Umbilical cord (tissue), 1 donor: ENCODE measurements at regions not wholly inside any gene's neighbourhood (a gene's known extent, or its start where the extent isn't known, plus 50 kb on each side); places are given as distances from the start of the nearest gene placed in this dataset.
A peak's percentile ranks its signal among the peaks of the same experiment; 100 is the strongest.

Experiments used
- DNase-seq: peaks from one replicate; pipeline ENCODE4 v3.0.0-alpha.2; 2015; ENCODE audit warnings: low spot score

DNA sequence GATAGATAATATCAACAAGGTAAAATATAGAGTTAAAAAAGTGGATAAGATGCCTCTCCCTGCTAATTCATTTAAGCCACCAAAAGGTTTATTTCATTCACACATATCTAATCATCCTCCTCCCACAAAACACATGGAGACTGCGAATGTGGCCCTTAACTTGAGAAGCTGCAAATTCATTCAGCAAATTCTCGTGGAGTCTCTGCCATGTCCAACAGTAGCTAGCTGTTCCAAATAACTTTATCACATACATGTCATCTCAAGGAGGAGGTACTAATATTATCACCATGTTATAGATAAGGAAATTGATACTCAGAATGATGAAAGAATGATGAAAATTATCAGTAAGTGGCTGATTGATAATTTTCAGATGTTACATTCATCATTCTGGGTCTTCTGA, 950.2 kb downstream of the CDH11 start:
- DNase-seq: no peak

DNA sequence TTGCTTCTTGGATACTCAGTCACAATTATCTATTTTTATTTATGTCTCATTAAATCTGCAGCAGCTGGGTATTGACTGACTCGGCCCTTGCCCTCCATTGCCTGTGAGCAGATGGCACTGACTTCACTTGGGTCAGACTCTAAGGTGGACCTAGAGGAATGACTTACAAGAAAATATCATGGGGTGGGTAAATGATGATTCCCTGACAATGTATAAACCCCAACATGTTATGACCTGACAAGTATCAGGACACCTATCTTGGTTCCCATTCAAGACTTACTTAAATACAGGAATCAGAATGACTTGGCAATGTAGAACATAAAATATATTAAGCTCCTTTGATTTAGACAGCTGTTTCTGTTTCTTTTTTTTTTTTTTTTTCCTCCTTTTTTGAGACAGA, 953.5 kb downstream of the CDH11 start:
- DNase-seq: no peak

DNA sequence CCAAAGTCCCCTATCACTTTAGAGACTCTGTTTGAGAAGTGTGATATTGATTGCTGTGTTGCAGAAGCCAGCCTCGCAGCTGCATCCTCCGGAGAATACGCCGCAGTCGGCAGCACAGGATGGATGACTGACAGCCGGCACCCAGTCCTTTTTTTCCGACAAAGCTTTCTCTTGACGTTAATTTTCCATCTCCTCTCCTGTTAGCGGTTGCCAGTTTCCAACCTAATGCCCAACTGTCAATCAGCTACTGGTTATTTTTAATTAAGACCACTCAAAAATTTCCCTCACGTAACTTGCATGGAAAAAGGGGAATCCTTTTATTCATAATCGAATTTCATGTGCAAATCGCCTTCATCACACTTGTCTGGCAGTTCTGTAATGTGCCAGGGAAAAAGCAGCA, 953.9 kb downstream of the CDH11 start:
- DNase-seq: no peak

DNA sequence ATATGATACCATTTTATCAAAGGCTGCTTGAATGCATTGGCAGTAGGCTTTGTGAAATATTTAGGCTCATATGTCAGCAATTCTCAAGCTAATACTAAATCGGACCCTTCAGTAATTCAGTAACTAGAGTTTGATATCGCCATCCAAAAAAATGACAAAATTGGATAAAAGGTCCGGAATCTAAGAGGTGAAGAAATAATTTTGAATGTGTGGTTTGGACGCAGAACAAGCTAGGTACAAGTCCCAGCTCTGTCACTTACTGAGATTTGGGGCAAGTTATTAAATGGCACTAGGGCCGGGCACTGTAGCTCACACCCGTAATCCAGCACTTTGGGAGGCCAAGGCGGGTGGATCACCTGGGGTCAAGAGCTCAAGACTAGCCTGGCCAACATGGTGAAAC, 956.5 kb downstream of the CDH11 start:
- DNase-seq: no peak

DNA sequence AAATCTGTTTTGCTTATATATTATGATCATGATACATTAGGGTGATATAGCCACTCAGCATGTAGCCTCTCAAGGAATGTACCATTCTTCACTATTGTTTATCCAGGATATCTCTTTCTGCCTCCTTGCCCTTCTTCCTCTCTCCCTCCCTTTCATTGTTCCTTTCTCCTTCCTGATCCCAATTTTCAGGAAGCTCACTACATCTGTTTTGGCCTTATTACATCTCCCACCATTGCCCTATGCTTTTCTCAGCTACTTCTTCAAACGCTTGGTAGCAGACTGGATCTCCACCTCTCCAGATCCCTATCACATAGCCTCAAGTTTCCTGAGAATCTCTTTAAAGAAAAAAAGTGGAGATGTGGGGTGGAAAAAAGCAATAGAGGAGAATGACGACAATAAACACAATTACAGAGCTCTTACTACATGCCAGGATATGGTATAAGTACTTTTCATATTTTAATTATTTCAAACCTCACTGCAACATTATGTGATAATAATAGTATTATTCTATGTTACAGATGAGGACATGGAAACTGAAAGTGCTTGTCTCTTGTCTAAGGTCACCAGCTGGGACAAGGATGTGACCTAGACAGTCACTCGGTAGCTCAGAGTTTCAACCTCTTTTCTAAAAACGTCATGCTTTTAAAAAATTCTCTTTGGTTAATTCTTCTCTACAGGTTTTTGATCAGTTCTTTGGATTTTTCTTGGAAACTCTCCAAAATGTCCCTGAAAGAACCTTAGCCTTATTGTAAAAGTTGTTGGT, 959.1 kb downstream of the CDH11 start:
- DNase-seq: no peak

DNA sequence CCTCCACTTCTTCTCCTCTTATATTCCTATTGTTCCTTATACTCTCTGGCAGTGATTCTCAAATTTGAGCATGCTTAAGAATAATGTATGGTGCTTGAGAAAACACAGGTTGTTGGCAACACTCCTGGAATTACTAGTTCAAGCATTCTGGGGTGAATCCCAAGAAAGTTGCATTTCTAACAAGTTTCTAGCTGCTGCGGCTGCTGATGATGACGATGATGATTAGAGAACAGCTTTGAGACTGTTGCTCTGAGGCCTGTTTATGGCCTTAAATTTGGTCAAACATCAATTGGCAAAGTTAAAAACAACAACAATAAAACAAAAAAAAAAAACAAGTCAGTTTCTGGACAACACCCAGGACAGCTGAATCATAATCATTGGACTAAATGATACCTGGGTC, 961.9 kb downstream of the CDH11 start:
- DNase-seq: peak; percentile 61

DNA sequence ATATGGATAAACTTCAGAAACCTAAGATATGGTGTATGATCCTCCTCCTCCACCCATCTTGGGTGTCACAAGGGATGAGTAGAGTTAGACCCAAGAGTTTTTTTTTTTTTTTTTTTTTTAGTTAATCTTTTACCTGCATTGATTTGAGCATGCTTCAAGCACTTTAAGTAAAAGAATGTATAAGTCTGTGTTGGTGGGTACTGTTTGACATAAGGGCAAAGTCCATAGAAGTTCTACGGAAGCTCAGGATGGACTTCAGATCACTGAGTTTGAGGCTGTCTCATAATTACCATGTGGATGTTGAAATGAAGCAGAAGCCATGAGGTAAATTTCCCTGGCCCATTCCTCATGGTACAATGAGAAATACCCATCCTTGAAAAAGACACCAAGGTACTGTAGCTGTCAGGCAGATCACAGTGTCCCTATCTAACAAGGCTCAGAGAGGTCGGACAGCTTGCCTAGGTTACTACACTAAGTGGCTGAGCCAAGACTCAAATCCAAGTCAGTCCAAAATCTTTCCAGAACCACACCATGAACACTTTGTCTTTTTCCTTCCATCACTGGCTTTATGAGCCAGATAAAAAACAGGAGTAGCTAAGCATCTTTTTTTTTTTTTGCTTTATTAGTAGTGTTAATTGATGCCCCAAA, 962.8 kb downstream of the CDH11 start:
- DNase-seq: no peak

DNA sequence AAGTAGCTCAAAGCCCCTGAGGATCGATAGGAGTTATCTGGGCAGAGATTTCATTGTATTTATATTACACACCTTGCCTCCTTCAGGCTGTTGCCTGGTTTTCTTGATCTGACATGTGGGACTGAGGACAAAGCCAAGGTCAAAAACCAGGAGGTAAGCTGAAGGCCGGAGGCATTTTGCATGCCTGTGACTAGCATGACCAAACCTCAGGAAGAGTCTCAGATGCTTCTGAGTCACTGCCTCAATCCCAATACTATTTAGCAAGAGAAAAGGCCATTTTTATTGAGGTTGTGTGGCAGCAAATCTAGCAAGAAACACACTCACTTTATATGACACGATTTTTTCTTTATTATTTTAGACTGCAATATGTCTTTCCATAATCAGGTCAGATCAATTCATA, 968.1 kb downstream of the CDH11 start:
- DNase-seq: no peak

DNA sequence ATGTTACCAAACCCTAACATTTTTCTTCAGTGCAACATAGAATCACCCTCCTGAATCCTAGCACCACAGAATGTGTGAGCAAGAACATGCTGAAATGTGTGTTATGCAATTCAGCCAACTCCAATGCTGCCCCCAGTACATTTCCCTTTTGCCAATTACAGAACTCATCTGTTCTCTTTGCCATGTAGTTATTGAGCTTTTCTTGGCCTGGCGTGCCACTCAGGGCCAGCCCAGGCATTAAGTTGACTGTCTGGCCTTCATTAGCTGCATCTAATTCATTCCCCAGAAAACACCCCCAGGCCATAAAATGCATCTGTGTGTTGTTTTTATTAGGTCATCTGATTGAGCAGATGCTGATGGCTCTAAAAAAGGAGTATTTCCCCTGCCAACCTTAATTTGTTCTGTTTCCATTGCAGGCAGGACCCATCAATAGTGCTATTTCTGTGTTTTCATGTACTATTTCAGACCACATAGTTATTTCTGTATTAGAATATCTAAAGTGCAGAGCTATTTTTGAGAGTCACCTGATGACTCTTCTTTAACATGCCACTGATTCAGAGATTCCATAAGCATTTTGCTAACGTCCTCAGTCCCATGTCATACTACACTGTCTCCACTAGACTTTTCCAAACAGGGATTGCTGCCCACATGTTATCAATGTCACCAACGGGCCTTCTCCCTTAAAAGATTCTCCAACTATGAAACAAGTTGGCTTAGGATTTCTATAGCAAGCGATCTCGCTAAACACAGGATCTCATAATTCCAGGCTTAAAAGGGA, 969.7 kb downstream of the CDH11 start:
- no peak for DNase-seq

DNA sequence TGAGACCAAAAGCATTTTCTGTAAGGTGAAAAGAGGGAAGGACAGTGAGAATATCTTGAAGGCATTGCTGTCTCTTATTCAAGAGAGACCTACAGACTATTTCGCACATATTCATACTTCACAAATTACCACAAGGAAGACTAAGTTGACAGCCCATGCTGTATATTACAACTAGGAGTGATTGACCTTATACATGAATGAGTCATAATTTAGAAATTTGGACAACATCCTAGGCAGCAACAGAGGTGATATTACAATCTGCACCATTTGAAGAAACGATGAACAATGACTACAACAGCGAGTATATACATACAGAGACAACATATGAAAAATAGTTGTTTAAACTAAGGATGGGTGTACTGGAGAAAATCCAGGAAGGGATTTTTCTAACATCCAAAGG, 971.7 kb downstream of the CDH11 start:
- DNase-seq: no peak

DNA sequence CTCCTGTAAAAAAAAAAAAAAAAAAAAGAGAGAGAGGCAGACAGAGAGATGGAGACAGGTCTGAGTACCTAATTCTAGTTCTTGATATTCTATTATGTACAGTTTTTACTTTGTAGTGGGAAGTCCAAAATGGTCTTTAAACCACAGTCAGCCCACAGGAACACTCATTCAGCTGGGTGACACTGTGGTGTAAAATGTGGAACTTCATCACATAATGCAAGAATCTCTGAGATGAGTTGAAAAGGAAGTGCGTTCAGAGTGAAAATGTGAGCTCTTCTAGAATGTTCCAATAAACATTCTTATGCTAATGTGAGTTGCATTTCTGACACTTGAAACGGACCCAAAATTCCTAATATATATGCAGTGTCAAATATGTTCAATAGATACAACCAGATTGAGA, 972.1 kb downstream of the CDH11 start:
- DNase-seq: no peak

DNA sequence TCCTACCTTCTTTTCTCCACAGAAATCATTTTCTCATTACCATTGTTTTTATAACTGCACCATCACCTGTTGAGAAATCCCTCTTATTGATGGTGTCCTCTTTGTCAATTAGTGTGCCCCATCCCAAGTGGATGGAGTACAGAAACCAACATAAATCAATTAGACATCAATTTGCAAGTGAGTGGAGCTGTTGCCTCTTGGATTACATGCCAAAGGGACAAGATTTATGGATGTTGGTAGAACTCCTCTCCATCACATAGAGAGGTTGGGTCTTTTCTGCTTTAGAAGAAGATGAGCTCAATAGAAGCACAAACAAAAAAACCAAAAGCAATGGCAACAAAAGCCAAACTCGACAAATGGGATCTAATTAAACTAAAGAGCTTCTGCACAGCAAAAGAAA, 973.5 kb downstream of the CDH11 start:
- DNase-seq: no peak

DNA sequence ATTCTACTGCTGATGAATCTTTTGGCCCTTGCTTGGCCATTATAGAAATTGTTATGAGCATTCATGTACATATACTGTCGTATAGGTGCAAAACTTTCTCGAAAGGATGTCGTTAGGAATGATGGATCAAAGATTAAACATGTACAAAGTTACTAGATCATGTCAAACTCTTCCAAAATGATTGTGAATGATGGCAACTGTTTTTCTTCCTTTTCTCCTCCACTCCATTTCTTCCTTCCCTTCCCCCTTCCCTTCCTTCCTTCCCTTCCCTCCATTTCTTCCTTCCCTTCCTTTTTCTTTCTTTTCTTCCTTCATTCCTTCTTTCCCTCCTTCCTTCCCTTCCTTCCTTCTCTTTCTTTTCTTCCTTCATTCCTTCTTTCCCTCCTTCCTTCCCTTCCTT, 973.9 kb downstream of the CDH11 start:
- no peak for DNase-seq

DNA sequence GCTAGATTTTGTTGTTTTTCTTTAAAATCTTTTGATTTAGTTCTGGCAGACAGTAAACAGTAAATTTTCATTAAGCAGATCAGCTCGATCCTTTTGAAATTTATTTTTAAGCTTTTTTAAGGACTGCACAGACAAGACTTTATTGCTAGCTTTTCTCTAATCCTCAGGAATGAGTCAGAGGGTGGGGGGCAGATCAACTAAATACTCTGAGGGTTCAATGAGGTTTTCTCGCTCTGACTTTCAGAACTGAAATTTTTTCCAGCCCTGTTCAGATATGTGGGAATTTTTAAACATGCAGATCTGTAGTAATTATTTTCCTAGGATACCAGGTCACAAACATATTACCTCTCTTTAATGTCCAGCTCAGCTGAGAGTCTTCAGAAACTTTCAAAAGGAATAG, 977.2 kb downstream of the CDH11 start:
- DNase-seq: peak; percentile 95

DNA sequence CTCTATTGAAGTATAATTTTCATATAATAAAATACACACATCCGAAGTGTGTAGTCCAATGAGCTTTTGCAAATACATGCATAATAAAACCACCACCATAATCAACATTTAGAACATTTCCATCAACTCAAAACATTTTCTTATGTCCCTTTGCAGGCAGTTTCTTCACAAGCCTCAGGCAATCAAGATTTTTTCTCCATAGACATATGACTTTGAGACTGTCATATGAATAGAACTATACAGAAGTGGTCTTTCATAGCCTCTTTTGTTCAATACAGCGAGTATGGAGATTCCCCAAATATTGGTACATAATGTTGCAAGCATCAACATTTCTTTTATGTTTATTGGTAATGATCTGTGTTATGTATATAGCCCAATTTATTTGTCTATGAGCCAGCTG, 983.2 kb downstream of the CDH11 start:
- no peak for DNase-seq

DNA sequence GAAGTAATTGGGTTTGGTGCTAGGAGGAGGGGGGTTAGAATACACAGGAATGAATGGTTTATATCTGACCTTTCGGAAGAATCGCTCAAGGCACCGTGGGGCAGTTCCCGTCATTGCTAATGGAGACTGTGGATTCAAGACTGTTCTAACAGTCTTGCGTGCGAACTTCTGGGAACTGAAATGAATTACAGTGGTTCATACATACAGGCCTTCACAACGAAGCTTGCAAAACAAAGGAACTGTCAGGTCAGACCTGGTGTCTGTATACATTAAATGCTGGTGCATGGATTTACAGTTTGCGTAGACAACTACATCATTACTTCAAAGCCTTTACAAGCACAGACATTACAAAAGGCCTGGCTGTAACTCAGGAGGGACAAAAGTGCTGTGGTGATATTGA, 983.9 kb downstream of the CDH11 start:
- DNase-seq: no peak

DNA sequence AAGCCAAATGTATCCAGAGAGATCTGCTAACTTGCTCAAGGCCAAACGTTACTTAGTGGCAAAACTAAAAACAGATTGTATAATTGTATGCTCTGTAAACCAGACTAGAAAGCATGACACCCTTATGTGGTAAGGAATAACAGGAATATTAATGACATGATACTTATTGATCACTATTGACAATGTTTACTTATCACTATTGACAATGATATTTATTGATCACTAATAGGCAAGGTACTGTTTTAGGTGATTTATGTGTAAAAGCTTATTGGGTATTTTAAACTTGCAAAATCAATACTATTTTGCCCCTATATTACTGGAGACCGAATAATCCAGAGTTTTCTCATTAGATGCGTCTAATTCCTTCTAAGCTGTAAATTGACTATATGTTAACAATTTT, 985.1 kb downstream of the CDH11 start:
- DNase-seq: no peak

DNA sequence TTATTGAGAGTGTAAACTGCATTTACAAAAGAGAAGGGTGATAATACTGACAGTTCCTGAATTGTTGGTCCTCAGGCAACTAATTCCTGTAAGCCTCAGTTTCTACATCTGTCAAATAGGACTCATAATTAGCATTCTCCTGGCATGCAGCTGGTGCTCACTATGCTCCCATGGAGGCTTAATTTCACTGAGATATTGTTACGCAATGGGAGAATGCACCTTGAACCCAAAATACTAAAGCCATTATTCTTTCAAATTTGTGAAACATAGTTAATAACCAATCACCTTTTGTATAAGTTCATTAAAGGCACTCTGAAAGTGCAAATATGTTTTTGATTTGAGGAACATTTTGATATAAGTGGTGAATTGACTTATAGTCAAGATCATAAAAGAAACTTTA, 985.5 kb downstream of the CDH11 start:
- no peak for DNase-seq

DNA sequence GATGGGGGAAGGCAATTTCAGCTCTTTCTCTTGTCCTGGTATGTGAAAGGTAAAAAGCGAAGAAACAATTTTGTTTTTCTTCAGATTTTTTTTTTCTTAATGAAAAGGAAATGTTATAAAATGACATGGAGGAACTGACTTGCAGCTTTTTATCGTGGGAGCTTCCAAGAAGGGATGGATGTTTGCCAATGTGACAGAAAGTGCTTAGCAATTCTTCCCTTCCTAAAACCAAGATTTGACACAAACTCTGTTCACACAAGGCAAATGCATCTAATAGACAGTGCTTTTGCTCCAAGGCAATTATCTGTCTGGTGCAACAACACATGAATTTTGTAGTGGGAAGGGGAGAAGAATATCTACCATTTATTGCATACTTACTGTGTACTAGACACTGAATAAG, 988.5 kb downstream of the CDH11 start:
- peak; percentile 64 for DNase-seq

DNA sequence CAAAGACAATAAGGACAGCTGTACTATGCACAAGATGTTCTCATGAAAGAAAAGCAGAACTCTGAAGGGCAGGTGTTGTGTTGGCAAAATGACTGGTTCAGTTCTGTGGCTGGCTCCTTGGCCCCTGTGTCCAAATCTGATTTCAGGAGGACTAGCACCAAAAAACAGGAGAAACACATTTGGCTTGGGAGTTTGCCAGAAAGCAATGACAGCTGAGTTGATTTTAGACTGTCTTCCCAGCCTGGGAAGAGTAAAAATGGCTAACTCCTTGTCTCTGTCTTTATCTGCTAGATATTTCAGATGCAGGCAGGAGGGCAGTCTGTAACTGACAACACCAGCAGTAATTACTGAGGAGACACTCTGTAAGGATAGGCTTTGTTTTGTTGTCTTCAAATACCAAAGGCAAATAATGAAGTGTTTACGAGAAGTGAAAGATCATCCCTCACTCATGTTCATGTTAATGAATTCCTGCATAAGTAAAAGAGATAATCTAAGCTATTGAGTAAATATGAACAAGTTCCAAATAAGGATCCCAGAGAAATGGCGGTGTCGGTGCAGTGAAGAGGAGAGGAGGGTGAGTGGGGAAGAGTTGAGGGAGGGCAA, 989.0 kb downstream of the CDH11 start:
- DNase-seq: peak; percentile 16

DNA sequence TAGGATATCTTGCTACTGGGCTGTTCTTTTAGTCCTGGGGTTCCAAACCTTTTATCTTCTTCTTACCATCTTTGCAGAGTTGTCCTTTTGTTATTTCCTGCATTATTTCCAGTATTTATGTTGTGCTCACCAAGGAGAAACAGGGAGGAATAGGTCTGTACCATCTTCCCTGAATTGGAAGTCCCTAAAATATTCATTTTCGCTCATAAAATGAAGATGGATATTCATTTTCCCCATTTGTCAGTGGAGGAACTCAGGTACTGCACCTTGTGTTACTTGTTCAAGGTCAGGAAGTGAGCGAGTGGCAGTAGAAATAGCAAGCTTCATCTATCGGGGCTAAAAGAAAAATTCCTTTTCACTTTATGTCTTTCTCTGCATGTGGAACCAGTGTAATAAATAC, 989.7 kb downstream of the CDH11 start:
- no peak for DNase-seq

DNA sequence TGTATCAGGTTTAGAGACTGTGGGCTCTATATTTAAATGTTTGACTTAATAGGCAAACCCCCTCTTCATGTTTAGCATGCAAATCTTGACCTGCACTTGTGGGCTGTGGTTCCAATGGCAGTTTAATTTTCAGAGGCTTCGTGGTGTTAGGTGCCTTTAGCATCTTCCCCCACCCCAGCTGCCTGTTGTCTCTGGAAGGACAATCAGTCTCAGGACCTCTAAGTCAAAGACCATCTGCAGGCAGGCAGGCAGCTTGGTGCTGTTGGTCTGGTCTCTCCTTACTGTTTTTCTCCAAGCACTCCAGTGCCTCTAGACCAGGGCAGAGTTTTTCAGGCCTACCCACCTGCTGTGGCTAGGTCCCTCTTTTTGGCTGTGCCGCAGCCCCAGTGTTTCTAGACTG, 990.4 kb downstream of the CDH11 start:
- no peak for DNase-seq

DNA sequence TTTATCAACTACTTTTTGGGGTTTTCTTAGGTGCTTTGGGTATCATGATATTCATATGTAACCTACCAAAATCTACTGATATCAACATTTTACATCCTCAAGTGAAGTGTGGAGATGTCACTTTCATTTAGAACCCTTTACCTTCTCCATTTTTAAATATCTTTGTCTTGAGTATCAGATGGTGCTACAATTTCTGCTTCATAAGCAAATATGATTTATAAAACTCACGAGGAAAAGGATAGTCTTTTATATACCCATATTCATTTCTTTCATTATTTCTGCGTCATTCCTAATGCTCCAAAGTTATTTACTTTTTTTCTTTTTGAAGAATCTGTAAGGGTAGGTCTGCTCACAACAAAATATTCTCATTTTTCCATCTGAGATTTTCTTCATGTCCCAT, 991.7 kb downstream of the CDH11 start:
- no peak for DNase-seq
